ENCODE measurements at regions not wholly inside any gene's neighbourhood (a gene's known extent, or its start where the extent isn't known, plus 50 kb on each side); places are given as distances from the start of the nearest gene placed in this dataset.
"Not testable (repeated sequence)": the region's sequence is repeated elsewhere in the genome, so short reads cannot be mapped to it uniquely, and the experiment has no call there.

GRCh38 chr12:70008944-70009343 is 183.9 kb downstream of the MYRFL start:
- no peak for DNase-seq (ENCODE audit: low read depth in 4 of 4, low spot score in 3 of 4)

- no peak for DNase-seq (ENCODE audit: low read depth in 4 of 4, low spot score in 3 of 4)
Observed at GRCh38 chr12:70011353-70011752, 186.3 kb downstream of the MYRFL start.

DNA sequence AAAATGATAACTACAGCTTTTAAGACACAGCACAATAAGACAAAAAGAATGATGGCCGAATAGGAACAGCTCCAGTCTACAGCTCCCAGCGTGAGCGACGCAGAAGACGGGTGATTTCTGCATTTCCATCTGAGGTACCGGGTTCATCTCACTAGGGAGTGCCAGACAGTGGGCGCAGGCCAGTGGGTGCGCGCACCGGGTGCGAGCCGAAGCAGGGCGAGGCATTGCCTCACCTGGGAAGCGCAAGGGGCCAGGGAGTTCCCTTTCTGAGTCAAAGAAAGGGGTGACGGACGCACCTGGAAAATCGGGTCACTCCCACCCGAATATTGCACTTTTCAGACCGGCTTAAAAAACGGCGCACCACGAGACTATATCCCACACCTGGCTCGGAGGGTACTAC is 188.0 kb downstream of the MYRFL start:
- DNase-seq (ENCODE audit: low read depth in 4 of 4, low spot score in 3 of 4), result not testable (repeated sequence)

DNA sequence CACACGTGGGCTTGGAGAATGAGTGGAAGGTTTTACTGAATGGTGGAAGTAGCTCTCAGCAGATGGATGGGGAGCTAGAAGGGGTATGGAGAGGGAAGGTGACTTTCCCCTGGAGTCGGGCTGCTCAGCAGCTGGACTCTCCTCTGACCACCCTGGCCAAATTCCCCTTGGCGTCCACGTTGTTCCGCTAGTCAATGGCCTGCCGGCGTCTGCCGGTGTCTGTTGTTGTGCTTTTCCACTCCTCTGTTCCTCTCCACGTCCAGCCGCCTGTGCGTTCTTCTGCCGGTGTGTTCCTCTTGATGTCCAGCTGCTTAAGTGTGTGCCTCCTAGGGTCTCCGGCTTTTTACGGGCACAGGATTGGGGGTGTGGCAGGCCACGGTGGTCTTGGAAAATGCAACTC is 203.5 kb downstream of the MYRFL start:
- DNase-seq (ENCODE audit: low read depth in 4 of 4, low spot score in 3 of 4), result no peak

GRCh38 chr12:70028918-70029317 is 203.9 kb downstream of the MYRFL start:
- DNase-seq (ENCODE audit: low read depth in 4 of 4, low spot score in 3 of 4), result no peak

- DNase-seq (ENCODE audit: low read depth in 4 of 4, low spot score in 3 of 4), result no peak
Observed at GRCh38 chr12:70031046-70031445, 206.0 kb downstream of the MYRFL start.

- DNase-seq (ENCODE audit: low read depth in 4 of 4, low spot score in 3 of 4), result no peak
Observed at GRCh38 chr12:70032076-70032475, 207.0 kb downstream of the MYRFL start.

- DNase-seq (ENCODE audit: low read depth in 4 of 4, low spot score in 3 of 4), result no peak
Observed at GRCh38 chr12:70033310-70033709, 208.3 kb downstream of the MYRFL start.

DNA sequence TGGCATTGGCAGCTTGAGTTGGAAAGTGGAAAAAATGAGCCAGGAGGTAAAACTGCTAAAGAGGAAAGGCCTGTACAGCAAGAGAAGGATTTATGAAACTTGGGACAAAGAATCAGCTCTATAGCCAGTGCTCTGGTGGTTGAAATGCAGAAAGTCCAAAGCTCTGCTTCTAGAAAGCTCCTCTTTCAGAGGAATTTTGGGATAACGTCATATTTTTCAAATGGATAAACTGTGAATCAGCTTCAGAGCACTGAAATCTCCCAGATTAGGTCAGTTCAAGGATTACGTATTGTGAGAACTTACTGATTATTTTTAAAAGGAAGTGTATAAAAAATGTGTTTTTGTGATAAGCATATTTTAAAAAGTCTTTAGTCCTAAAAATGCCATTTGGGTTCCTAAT is 203.1 kb upstream of the CNOT2 start:
- DNase-seq (ENCODE audit: low read depth in 4 of 4, low spot score in 3 of 4), result no peak

- DNase-seq (ENCODE audit: low read depth in 4 of 4, low spot score in 3 of 4), result no peak
Observed at GRCh38 chr12:70042675-70043074, 200.6 kb upstream of the CNOT2 start.

GRCh38 chr12:70043490-70044138 is 199.6 kb upstream of the CNOT2 start:
- no peak for DNase-seq (ENCODE audit: low read depth in 4 of 4, low spot score in 3 of 4)

GRCh38 chr12:70044167-70044566 is 199.1 kb upstream of the CNOT2 start:
- no peak for DNase-seq (ENCODE audit: low read depth in 4 of 4, low spot score in 3 of 4)

DNA sequence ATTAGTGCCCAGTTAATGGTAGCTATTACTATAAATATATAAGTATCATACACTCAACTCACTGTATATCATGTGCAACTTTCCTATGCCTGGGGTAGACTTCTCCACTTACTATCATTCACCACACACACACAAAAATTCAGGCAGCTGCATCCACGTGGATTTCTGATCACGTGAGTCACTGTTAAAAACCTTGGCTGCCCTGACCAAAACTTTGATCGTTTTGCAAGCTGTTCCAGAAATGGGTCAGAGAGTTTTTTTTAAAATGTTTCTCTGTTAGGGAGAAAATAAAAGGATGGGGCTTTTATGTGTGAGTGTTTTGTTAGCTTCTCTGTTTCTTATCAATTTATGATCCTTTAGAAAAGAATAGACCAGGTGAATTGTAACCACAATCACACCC is 198.2 kb upstream of the CNOT2 start:
- DNase-seq (ENCODE audit: low read depth in 4 of 4, low spot score in 3 of 4), result no peak

DNA sequence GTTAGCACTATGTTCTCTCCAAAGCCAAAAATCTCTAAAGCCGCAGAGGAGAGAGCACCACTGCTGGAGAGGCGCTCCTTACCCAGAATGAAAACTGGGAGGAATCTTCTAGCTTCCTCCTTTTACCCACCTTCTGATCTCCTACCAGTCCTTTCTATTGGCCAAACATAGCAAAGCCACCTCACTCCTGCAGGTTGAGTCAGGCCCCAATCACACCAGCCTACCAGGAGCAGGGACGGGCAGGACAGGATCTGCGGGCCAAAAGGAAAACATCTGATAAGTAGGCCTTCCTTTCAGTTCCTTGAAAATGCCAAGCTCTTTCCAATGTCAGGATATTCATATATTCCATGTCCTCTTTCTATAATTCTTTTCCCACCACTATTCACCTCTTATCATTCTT is 197.7 kb upstream of the CNOT2 start:
- no peak for DNase-seq (ENCODE audit: low read depth in 4 of 4, low spot score in 3 of 4)

- no peak for DNase-seq (ENCODE audit: low read depth in 4 of 4, low spot score in 3 of 4)
Observed at GRCh38 chr12:70048521-70049250, 194.5 kb upstream of the CNOT2 start.

DNA sequence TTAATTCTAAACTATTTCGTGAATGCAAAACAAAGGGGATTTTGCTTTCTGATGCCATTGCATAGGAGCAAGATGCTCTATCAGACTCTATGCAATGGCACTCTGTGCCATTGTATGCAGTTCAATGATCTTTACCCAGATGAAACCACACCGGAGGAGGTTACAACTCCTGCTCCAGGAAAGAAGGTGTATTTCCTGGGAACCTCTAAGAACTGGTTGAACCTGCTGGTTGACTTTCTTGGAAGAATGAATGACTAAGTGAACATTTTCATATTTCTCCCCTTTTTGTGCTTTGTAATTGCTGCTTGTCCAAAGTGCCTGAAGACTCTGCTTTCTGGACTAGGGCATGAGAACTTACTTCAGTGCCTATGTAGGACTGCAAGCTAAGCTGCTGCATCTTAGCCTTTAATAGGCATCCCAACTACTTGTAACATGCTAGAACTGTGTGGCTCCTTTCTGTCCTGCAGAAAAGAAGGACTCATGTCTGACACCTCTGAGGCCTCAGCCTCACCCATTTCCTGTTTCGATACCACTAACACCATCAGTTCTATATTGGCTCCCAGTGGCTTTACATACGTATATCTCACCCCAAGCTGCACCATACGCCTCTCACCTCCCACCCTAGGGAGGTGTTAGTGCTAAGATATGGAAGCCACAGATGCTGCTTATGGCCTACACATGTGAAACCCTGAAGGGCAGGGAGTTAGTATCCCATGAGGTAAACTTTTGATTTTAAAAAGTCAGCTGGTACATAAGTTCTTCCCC is 193.5 kb upstream of the CNOT2 start:
- peak in 2 of 4 donors; percentile 10 to 28 for DNase-seq (ENCODE audit: low read depth in 4 of 4, low spot score in 3 of 4)

- no peak for DNase-seq (ENCODE audit: low read depth in 4 of 4, low spot score in 3 of 4)
Observed at GRCh38 chr12:70052476-70052875, 190.8 kb upstream of the CNOT2 start.

GRCh38 chr12:70052931-70053497 is 190.2 kb upstream of the CNOT2 start:
- no peak for DNase-seq (ENCODE audit: low read depth in 4 of 4, low spot score in 3 of 4)

GRCh38 chr12:70059373-70059772 is 183.9 kb upstream of the CNOT2 start:
- no peak for DNase-seq (ENCODE audit: low read depth in 4 of 4, low spot score in 3 of 4)

GRCh38 chr12:70060634-70061033 is 182.6 kb upstream of the CNOT2 start:
- no peak for DNase-seq (ENCODE audit: low read depth in 4 of 4, low spot score in 3 of 4)

DNA sequence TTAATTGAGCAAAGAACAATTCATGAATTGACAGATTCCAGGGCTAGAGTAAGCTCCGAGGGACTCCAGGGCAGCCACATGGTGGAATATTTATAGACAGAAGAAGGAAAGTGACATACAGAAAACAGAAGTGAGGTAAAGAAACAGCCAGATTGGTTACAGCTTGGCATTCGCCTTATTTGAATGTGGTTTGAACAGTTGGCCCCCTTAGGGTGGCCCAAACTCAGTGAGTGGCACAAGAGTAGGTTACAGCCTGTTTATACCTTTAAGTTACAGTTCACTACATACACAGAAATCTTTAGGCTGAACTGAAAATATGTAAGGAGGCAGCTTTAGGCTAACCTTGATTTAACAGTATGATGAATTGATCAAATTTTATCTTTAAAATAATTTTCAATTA is 174.5 kb upstream of the CNOT2 start:
- DNase-seq (ENCODE audit: low read depth in 4 of 4, low spot score in 3 of 4), result no peak

All from right renal pelvis (tissue), 4 donors.